GM13976 (cell line): ENCODE measurements at regions not wholly inside any gene's neighbourhood (a gene's known extent, or its start where the extent isn't known, plus 50 kb on each side); places are given as distances from the start of the nearest gene placed in this dataset.

Source experiments
- DNase-seq: peaks from one replicate; pipeline ENCODE4 v3.0.0; 2012; ENCODE audit warnings: low spot score
- in situ Hi-C: fragments of 300-500 bp; cut with MboI; formaldehyde crosslinking; loops from one replicate; pipeline ENCODE4 v1.12.0; 2022; ENCODE audit warnings: low sequenced_read_pairs, mixed read lengths, inconsistent platforms; ENCODE audit not compliant: unreplicated experiment
- TF ChIP-seq, protein P1 (sequence below): IDR thresholded peaks from 2 replicates; pipeline ENCODE4 v1.5.1; 2012; ENCODE audit warnings: borderline replicate concordance, mild to moderate bottlenecking; ENCODE audit not compliant: insufficient read depth; ENCODE audit errors: extremely low read depth, missing control alignments, control extremely low read depth

DNA sequence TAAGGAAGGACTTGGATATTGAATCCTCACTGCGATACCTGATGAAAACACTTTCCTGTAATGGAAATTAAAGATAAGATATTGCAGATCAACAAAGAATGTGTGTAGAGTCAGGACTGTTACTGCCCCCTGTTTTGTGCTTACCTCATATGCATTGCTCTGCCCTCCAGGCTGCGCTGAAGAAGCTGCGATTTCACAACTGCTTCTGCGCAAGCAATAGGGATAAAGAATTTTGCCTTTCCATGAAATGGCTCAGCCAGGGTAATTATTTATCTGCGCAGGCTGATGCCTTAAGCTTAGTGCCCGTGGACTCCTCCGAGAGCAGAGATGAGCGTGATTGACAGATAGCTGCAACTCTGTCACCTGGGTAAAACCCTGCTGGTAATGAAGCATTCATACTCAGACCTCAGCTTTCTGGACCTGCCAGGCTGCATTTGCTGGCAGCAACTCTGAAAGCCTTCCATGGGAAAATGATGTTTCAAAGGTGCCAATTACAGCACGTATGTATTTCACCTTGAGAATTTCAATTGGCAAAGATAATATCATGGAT lies 370.6 kb downstream of the SAMD5 start:
- DNase-seq, result no peak
- in situ Hi-C loops, result no loop called here
- TF ChIP-seq, protein P1, sequence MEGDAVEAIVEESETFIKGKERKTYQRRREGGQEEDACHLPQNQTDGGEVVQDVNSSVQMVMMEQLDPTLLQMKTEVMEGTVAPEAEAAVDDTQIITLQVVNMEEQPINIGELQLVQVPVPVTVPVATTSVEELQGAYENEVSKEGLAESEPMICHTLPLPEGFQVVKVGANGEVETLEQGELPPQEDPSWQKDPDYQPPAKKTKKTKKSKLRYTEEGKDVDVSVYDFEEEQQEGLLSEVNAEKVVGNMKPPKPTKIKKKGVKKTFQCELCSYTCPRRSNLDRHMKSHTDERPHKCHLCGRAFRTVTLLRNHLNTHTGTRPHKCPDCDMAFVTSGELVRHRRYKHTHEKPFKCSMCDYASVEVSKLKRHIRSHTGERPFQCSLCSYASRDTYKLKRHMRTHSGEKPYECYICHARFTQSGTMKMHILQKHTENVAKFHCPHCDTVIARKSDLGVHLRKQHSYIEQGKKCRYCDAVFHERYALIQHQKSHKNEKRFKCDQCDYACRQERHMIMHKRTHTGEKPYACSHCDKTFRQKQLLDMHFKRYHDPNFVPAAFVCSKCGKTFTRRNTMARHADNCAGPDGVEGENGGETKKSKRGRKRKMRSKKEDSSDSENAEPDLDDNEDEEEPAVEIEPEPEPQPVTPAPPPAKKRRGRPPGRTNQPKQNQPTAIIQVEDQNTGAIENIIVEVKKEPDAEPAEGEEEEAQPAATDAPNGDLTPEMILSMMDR, result no peak

DNA sequence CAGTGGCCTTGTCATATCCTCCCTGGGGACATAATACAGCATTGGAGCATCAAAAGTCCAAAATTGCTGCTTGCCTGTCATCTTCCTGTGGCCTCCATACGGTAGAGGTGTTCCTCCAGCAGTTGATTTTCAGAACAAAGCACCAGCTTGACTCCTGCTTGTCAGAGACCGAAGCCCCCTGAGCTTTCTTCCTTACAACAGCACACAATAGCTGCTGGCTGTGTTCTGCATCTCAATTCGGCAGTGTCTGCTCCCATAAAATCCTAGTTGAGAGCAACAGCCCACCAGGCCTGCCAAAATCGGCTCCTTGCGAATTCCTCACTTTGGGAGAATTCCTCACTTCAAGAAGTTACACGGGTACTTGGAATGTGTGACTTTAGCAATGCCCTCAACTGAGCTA lies 372.9 kb downstream of the SAMD5 start:
- DNase-seq, result no peak
- in situ Hi-C loops, result no loop called here
- TF ChIP-seq, protein P1, result no peak

DNA sequence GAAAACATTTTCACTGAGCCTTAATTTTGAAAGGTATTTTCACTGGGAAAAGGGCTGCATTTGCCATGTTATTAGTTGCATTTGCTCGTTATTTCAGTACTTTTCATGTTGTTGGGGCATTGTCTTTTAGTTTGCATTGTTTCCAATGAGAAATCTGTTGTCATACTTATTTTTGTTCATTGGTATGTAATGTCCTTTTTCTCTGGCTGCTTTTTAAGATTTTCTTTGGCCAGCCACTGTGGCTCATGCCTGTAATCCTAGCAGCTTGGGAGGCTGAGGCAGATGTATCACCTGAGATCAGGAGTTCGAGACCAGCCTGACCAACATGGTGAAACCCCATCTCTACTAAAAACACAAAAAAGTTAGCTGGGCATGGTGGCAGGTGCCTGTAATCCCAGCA lies 379.9 kb downstream of the SAMD5 start:
- in situ Hi-C loops, result no loop called here
- TF ChIP-seq, protein P1, result no peak
- DNase-seq, result no peak

DNA sequence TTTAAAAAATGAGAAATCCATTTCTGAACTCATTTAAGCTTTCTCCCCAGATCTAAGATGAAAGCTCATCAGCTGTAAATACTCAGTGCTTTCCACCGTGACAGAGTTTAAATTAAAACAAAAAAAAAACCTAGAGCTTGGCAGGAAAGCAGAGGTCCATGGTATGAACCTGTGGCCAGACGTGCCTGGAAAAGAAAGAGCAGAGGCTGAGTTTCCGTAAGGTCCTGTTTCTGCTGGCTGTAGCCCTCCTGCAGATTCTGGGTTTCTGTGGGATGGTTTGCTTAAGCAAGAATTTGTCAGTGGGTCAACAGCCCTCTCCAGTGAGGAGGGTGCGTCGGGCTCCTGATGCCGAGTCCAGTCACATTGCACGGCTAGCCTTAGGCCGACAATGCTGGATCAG lies 383.2 kb downstream of the SAMD5 start:
- in situ Hi-C loops, result no loop called here
- no peak for DNase-seq
- TF ChIP-seq, protein P1, result no peak

DNA sequence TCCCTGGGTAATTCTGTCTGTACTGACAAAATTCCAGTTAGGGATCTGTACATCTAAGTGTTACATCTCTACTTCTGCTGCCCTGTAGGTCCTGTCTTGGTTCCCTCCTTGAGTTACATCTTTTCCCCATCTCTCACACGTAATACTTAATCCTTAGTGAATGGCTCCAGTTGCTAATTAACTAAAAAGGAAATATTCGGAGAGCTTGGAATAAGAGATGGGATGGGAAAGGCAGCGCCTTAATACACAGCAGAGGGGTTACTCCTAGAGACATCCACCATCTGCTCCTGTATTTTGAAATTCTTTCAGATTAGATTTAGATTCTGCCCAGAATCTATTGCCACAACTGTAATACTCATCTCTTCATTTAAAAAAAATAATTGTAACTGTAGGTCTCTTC lies 384.0 kb downstream of the SAMD5 start:
- in situ Hi-C loops, result no loop called here
- TF ChIP-seq, protein P1, result no peak
- DNase-seq, result no peak

DNA sequence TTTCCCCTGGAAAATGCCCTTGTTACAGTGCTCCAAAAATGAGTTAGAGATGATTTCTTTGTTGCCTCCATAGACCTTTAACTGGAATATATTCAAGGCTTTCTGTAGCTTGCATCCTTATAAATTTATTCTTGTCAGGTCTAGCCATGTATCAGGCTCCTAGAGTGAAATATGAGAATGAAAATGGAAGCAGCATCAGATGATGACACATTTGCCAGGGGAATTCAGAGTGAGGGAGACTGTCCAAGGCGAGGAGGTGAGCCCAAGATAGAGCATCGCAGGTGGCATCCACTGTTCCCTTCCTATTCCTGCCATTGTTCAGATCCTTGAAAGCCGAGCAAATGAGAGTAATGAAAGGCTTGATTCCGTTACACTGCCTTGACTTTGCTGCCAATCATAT lies 386.8 kb downstream of the SAMD5 start:
- in situ Hi-C loops, result no loop called here
- no peak for DNase-seq
- TF ChIP-seq, protein P1, result no peak

DNA sequence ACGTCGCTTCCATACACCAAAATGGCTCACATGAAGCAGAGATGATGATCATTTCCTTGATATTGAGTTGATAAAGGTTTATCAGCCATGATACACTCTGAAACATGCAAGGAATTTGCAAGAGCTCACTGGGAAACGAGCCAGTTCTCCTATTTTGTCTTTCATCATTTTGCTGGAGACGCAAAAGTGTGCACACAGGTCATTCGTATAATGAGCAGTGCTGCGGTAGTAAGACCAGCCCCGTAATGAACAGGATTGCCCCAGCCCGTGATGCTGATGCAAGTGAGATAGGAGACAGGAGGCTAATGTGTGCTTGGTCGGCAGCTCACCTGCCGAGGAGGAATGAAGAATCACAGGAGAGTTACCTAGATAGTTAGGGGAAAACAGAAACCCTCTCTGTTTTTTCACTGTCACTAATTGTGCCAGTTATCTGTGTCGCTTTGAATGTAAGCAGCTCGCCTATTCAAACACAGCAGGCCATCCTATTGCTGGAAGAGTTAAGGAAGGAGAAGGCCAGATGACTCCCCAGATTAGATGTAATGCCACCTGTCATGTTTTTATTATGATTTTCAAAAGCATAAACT lies 391.8 kb downstream of the SAMD5 start:
- in situ Hi-C loops, result no loop called here
- no peak for DNase-seq
- TF ChIP-seq, protein P1, result no peak
